Choroid plexus epithelial cell (primary cell): ENCODE measurements at regions not wholly inside any gene's neighbourhood (a gene's known extent, or its start where the extent isn't known, plus 50 kb on each side); places are given as distances from the start of the nearest gene placed in this dataset.
A peak's percentile ranks its signal among the peaks of the same experiment; 100 is the strongest.

Source experiments
- DNase-seq: peaks from one replicate; pipeline ENCODE4 v3.0.0-alpha.2; 2010; ENCODE audit warnings: low read depth
- H3K4me3 ChIP-seq: 2 replicates; pipeline ENCODE4 v1.5.1; 2011; ENCODE audit warnings: low read depth, mild to moderate bottlenecking, control low read depth, low read length, moderate library complexity
- TF ChIP-seq, protein P1 (sequence below): conservative IDR thresholded peaks from 2 replicates; pipeline ENCODE4 v1.5.1; 2011; ENCODE audit warnings: low read depth, mild to moderate bottlenecking, control low read depth, inconsistent platforms, low read length, moderate library complexity

DNA sequence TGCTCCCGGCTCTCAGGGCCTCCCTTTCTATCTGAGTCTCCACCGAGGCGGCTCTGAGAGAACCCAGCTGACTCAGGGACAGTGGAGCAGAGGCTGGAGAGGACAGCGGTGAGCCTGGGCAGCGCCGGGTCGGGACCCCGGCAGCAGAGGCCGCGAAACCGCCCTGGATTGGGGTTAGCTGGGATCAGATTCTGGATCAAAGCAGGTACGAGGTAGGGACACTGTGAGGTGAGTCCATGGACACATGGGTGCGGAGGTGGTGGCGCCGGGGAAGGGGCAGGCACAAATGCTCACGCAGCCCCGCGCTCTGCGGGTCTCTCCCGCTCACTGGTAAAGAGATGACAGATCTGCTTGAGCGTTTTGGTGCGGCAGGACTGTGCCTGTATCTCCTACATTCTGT, 146.4 kb upstream of the GGTLC1 start:
- no peak overlapping the region for H3K4me3 ChIP-seq
- no peak for DNase-seq
- TF ChIP-seq, protein P1, sequence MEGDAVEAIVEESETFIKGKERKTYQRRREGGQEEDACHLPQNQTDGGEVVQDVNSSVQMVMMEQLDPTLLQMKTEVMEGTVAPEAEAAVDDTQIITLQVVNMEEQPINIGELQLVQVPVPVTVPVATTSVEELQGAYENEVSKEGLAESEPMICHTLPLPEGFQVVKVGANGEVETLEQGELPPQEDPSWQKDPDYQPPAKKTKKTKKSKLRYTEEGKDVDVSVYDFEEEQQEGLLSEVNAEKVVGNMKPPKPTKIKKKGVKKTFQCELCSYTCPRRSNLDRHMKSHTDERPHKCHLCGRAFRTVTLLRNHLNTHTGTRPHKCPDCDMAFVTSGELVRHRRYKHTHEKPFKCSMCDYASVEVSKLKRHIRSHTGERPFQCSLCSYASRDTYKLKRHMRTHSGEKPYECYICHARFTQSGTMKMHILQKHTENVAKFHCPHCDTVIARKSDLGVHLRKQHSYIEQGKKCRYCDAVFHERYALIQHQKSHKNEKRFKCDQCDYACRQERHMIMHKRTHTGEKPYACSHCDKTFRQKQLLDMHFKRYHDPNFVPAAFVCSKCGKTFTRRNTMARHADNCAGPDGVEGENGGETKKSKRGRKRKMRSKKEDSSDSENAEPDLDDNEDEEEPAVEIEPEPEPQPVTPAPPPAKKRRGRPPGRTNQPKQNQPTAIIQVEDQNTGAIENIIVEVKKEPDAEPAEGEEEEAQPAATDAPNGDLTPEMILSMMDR: no peak

- no peak overlapping the region for H3K4me3 ChIP-seq
- TF ChIP-seq, protein P1: no peak
- DNase-seq: peak; percentile 18
Observed at GRCh38 chr20:24134284-24134683, 145.7 kb upstream of the GGTLC1 start.

- TF ChIP-seq, protein P1: no peak
- H3K4me3 ChIP-seq: no peak overlapping the region
- peak; percentile 31 for DNase-seq
Observed at GRCh38 chr20:24132246-24132645, 143.7 kb upstream of the GGTLC1 start.

GRCh38 chr20:24131684-24132083, 143.1 kb upstream of the GGTLC1 start:
- TF ChIP-seq, protein P1: no peak
- H3K4me3 ChIP-seq: no peak overlapping the region
- DNase-seq: no peak

DNA sequence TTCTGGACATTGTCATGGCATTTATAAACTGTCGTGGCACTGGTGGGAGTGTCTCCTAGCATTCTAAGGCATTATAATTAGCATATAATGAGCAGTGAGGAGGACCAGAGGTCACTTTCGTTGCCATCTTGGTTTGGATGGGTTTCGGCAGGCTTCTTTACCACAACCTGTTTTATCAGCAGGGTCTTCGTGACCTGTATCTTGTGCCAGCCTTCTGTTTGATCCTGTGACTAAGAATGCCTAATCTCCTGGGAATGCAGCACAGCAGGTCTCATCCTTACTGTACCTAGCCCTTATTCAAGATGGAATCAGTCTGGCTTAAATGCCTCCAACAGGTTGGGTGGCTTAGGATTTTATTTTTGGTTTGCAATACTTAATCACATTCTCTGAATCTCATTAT, 142.7 kb upstream of the GGTLC1 start:
- no peak for DNase-seq
- TF ChIP-seq, protein P1: no peak
- H3K4me3 ChIP-seq: no peak overlapping the region

DNA sequence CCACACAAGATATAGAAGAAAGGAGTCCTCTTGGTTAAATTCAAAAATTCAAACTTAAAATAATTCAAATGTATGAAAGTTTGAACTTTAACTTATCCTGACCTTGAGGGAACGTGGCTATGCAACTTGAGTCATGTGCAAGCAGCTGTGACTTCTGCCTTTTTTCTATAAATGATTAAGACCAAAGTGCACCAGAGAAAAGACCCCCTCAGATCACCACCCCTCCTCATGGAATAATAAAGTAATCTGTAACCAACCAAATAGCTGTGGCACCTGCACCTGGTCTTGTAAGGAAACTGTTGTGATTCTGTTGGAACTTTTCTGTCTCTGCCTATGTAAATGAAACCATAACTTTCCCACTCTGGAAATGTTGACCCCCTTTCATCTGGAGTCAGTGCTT, 141.1 kb upstream of the GGTLC1 start:
- TF ChIP-seq, protein P1: no peak
- H3K4me3 ChIP-seq: no peak overlapping the region
- no peak for DNase-seq

DNA sequence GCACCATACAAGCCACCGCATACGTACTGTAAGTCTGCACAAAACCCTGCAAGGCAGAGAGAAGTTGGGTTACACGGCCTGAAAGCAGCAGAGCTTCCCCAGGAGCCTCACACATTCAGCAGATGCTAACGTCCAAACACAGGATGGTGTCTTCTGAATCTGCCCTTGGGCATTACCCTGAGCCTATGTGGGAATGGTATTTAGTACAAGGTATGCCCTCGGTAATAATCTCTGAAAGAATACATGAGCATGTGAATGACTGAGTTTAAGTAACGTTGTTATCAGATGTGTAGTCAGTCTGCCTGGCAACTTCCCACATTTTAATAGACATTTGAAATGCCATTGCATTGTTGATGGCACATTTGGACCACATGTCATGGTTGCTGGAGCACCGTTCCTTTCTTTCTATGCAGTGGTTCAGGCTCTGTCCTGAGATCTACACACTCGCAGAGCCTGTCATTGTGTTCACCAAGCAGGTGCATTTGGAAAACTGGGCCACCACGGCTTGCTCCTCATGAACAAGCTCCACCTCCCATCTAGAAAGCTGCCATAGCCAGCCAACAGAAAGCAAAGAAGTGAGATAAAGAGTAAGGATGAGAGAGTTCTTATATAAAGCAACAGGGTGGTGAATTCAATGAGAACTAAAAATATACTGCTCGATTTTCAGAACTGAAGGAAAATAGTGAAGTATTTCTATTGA, 136.5 kb upstream of the GGTLC1 start:
- TF ChIP-seq, protein P1: no peak
- no peak for DNase-seq
- H3K4me3 ChIP-seq: no peak overlapping the region
